ENCODE measurements at regions not wholly inside any gene's neighbourhood (a gene's known extent, or its start where the extent isn't known, plus 50 kb on each side); places are given as distances from the start of the nearest gene placed in this dataset.

GRCh38 chr18:1006965-1007364 lies 102.3 kb downstream of the ADCYAP1 start:
- TF ChIP-seq CTCF (IDR thresholded peaks at IDR 0.05) = no peak
- no peak for TF ChIP-seq ZFX (IDR thresholded peaks at IDR 0.05; ENCODE audit: borderline replicate concordance)

All from 22Rv1 (cell line).